A549 (cell line): ENCODE measurements at regions not wholly inside any gene's neighbourhood (a gene's known extent, or its start where the extent isn't known, plus 50 kb on each side); places are given as distances from the start of the nearest gene placed in this dataset.

Experiments used
- ATAC-seq, 2 experiments: fragments of 200-7000 bp in 1 of 2; fragments of >200 bp in 1 of 2; cut with Nextera tagmentation in 1 of 2; cut with Tn5 transposase in 1 of 2; 3 replicates each; pipeline versions ENCODE4 v1.8.0 to v1.9.1; 2018 to 2020; ENCODE audit warnings: mild to moderate bottlenecking in 1 of 2, moderate library complexity in 1 of 2
- CTCF ChIA-PET: fragments of 300-600 bp; sonication (Branson Sonifier 250); formaldehyde crosslinking; extraction: SDS; loops from one replicate; lab custom pipeline; 2021; ENCODE audit warnings: antibody characterized with exemption, inconsistent platforms; lab: Yijun Ruan, JAX
- POLR2A ChIA-PET: fragments of 350-600 bp; formaldehyde crosslinking; extraction: SDS; loops from one replicate; lab custom pipeline; 2021; ENCODE audit warnings: antibody characterized with exemption, inconsistent platforms; lab: Yijun Ruan, JAX
- DNase-seq, 2 experiments: peaks; one replicate each; pipeline versions ENCODE4 v3.0.0 to v3.0.0-alpha.2; 2011 to 2016; ENCODE audit warnings: low read depth in 1 of 2, low spot score in 1 of 2
- FAIRE-seq: peaks from 2 replicates; lab custom pipeline; 2011; peaks lifted over from hg19 to GRCh38; lab: Jason Lieb, UNC
- H3K27ac ChIP-seq, 2 experiments: fragments of >200 bp; sonication (Bioruptor Twin); formaldehyde crosslinking; 3 replicates each; pipeline ENCODE4 v1.5.1; 2016 to 2017
- H3K4me1 ChIP-seq: fragments of >200 bp; sonication (Bioruptor Twin); formaldehyde crosslinking; 3 replicates; pipeline ENCODE4 v1.6.1; 2016
- H3K4me2 ChIP-seq: fragments of >200 bp; sonication (Bioruptor Twin); formaldehyde crosslinking; 3 replicates; pipeline ENCODE4 v1.6.1; 2016
- H3K4me3 ChIP-seq: fragments of >200 bp; sonication (Bioruptor Twin); formaldehyde crosslinking; 3 replicates; pipeline ENCODE4 v1.5.1; 2016
- H3K9me3 ChIP-seq: fragments of >200 bp; sonication (Bioruptor Twin); formaldehyde crosslinking; 3 replicates; pipeline ENCODE4 v1.6.1; 2016
- BCL3 ChIP-seq: fragments of >200 bp; sonication (Bioruptor Twin); formaldehyde crosslinking; IDR thresholded peaks from 3 replicates; pipeline ENCODE4 v1.6.1; 2016
- CBX8 ChIP-seq: fragments of 200-600 bp; sonication (generic); IDR thresholded peaks from 2 replicates; pipeline ENCODE4 v1.6.1; 2016
- CHD4 ChIP-seq: fragments of 200-600 bp; sonication (generic); IDR thresholded peaks from 2 replicates; pipeline ENCODE4 v1.6.1; 2016; ENCODE audit warnings: antibody characterized with exemption, mild to moderate bottlenecking, borderline replicate concordance
- EHMT2 ChIP-seq: fragments of 200-600 bp; sonication (generic); IDR thresholded peaks from 2 replicates; pipeline ENCODE4 v1.6.1; 2016; ENCODE audit warnings: antibody characterized with exemption, low read depth, mild to moderate bottlenecking, moderate library complexity
- EP300 ChIP-seq, 2 experiments: fragments of >200 bp; sonication (Bioruptor Twin); formaldehyde crosslinking; IDR thresholded peaks; 2 replicates in 1 of 2; 3 replicates in 1 of 2; pipeline ENCODE4 v1.6.1; 2016 to 2017
- ESRRA ChIP-seq: fragments of 150-350 bp; IDR thresholded peaks from 2 replicates; pipeline ENCODE4 v1.6.1; 2014; ENCODE audit warnings: mild to moderate bottlenecking, low read length, borderline replicate concordance
- GATA3 ChIP-seq: IDR thresholded peaks from 2 replicates; pipeline ENCODE4 v1.6.1; 2012; ENCODE audit warnings: borderline replicate concordance
- HDAC2 ChIP-seq: fragments of 200-600 bp; sonication (generic); IDR thresholded peaks from 2 replicates; pipeline ENCODE4 v1.6.1; 2016
- HEYL ChIP-seq: fragments of 250-450 bp; sonication (Bioruptor Pico); IDR thresholded peaks from 2 replicates; pipeline ENCODE4 v1.8.0; 2021; ENCODE audit warnings: mild to moderate bottlenecking, moderate library complexity
- HOXB13 ChIP-seq: fragments of 250-450 bp; sonication (Bioruptor Pico); IDR thresholded peaks from 2 replicates; pipeline ENCODE4 v1.5.0; 2020; ENCODE audit warnings: low read depth, mild to moderate bottlenecking, moderate library complexity
- HOXB5 ChIP-seq: fragments of 250-450 bp; sonication (Bioruptor Pico); IDR thresholded peaks from 2 replicates; pipeline ENCODE4 v1.5.0; 2020; ENCODE audit warnings: mild to moderate bottlenecking, moderate library complexity
- JUN ChIP-seq, 2 experiments: fragments of >200 bp; sonication (Bioruptor Twin); formaldehyde crosslinking; IDR thresholded peaks; 2 replicates in 1 of 2; 3 replicates in 1 of 2; pipeline ENCODE4 v1.6.1; 2016 to 2017
- JUNB ChIP-seq: fragments of >200 bp; sonication (Bioruptor Twin); formaldehyde crosslinking; IDR thresholded peaks from 2 replicates; pipeline ENCODE4 v1.6.1; 2016
- MAFK ChIP-seq: fragments of 450-650 bp; IDR thresholded peaks from 2 replicates; pipeline ENCODE4 v1.6.1; 2014; ENCODE audit not compliant: partially characterized antibody
- MYC ChIP-seq: IDR thresholded peaks from 2 replicates; pipeline ENCODE4 v1.6.1; 2012; ENCODE audit warnings: mild to moderate bottlenecking, inconsistent platforms, low read length, improper control_type of control experiment, borderline replicate concordance
- NFE2L2 ChIP-seq: fragments of 150-350 bp; conservative IDR thresholded peaks from 2 replicates; pipeline ENCODE4 v1.6.1; 2014; ENCODE audit warnings: low read length
- PHF8 ChIP-seq: fragments of 200-600 bp; sonication (generic); IDR thresholded peaks from 2 replicates; pipeline ENCODE4 v1.6.1; 2016; ENCODE audit warnings: low read depth, mild to moderate bottlenecking, antibody characterized with exemption, moderate library complexity, borderline replicate concordance
- POLR2AphosphoS2 ChIP-seq: conservative IDR thresholded peaks from 2 replicates; pipeline ENCODE4 v1.6.1; 2012; ENCODE audit warnings: low read length, improper control_type of control experiment, inconsistent platforms
- SMC3 ChIP-seq: fragments of >200 bp; sonication (Bioruptor Twin); formaldehyde crosslinking; IDR thresholded peaks from 3 replicates; pipeline ENCODE4 v1.6.1; 2018; ENCODE audit warnings: inconsistent platforms
- SREBF2 ChIP-seq: fragments of 450-650 bp; IDR thresholded peaks from 2 replicates; pipeline ENCODE4 v1.6.1; 2014; ENCODE audit warnings: mild to moderate bottlenecking, moderate library complexity
- ZC3H11A ChIP-seq: fragments of 450-650 bp; IDR thresholded peaks from 2 replicates; pipeline ENCODE4 v1.6.1; 2014; ENCODE audit warnings: antibody characterized with exemption, mild to moderate bottlenecking
- WGBS: methylation state at CpG from one replicate; pipeline ENCODE4 v1.1.6; 2017; ENCODE audit errors: missing lambda C conversion rate; 5-methylcytosine and 5-hydroxymethylcytosine counted together
- TF ChIP-seq, protein P1 (sequence below): fragments of 450-650 bp; IDR thresholded peaks from 2 replicates; pipeline ENCODE4 v1.6.1; 2014; ENCODE audit warnings: antibody characterized with exemption
- TF ChIP-seq, protein P2 (sequence below): fragments of >200 bp; sonication (Bioruptor Twin); formaldehyde crosslinking; IDR thresholded peaks from 2 replicates; pipeline ENCODE4 v1.6.1; 2016
- TF ChIP-seq, protein P3 (sequence below): fragments of 250-450 bp; sonication (Bioruptor Pico); IDR thresholded peaks from 2 replicates; pipeline ENCODE4 v1.5.0; 2021; ENCODE audit warnings: mild to moderate bottlenecking, moderate library complexity, borderline replicate concordance

DNA sequence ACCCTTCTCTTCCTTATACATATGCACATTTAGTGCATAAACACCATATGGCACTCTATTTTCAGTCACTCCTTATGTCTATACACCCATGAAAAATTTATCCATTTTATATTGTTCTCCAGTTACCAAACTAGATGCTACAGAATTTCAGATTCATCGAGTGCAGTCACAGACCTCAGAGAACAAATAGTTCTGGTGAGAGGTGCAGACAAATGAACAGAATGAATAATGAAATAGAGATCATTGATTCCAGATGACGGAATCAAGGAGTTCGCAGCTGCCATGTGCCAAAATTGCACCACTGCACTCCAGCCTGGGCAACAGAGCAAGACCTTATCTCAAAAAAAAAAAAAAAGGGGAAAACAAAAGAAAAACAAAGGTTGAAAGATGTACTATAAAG lies 214.8 kb upstream of the CEP162 start:
- Histone ChIP-seq H3K27ac (no peak overlapping the region), H3K4me3 (no peak overlapping the region), H3K4me2 (no peak overlapping the region), H3K4me1 (no peaks in the 10 kb centered on the region), H3K9me3 (no peaks in the 10 kb centered on the region)
- 91% methylated on average over 3 of the region's 3 CpGs for WGBS
- FAIRE-seq (no peak), ATAC-seq (no peak), DNase-seq (no peak)
- CTCF ChIA-PET, result no interaction called here
- POLR2A ChIA-PET, result no interaction called here
- TF ChIP-seq MAFK (no peak), CBX8 (no peak), ESRRA (no peak), GATA3 (no peak), SREBF2 (no peak), CHD4 (no peak), JUNB (no peak), SMC3 (no peak), HDAC2 (no peak), EP300 (IDR thresholded peaks at IDR 0.05) (no peak), JUN (IDR thresholded peaks at IDR 0.05) (no peak), HOXB5 (CRISPR knock-in tag) (no peak), EHMT2 (no peak), PHF8 (no peak), HEYL (CRISPR knock-in tag) (no peak), BCL3 (no peak), POLR2AphosphoS2 (no peak), MYC (no peak)
- TF ChIP-seq, protein P1, sequence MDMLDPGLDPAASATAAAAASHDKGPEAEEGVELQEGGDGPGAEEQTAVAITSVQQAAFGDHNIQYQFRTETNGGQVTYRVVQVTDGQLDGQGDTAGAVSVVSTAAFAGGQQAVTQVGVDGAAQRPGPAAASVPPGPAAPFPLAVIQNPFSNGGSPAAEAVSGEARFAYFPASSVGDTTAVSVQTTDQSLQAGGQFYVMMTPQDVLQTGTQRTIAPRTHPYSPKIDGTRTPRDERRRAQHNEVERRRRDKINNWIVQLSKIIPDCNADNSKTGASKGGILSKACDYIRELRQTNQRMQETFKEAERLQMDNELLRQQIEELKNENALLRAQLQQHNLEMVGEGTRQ, result no peak
- TF ChIP-seq, protein P2, sequence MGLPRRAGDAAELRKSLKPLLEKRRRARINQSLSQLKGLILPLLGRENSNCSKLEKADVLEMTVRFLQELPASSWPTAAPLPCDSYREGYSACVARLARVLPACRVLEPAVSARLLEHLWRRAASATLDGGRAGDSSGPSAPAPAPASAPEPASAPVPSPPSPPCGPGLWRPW, result no peak

DNA sequence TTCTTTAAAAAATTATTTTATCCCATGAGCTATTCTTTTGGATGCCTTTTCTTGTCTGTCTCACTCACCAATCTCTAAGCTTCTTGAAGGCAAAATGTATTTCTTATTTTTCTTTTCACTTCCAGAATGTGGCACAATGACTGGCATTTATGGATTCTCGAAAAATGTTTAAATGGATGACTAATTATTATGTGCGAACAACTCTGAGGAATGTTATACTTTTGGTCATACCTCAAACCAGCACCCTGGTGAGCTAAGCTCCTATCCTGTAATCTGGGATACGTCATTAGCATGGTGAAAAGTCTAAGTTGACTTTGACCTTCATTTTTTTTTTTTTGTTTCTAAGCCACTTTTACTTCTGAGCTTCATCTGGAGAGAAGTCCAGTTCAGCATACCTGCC lies 214.0 kb upstream of the CEP162 start:
- DNase-seq, result no peak
- ChIA-PET POLR2A (no interaction called here), CTCF (no interaction called here)
- Histone ChIP-seq H3K27ac (no peak overlapping the region), H3K4me2 (no peak overlapping the region), H3K9me3 (no peaks in the 10 kb centered on the region), H3K4me1 (no peaks in the 10 kb centered on the region), H3K4me3 (no peak overlapping the region)
- no peak for ATAC-seq
- WGBS, result 60% methylated on average over 3 of the region's 3 CpGs
- FAIRE-seq, result no peak
- TF ChIP-seq HOXB13 (no peak), NFE2L2 (peak; percentile 59; the same call in 1 of the 2 replicates), ZC3H11A (no peak)
- TF ChIP-seq, protein P3, sequence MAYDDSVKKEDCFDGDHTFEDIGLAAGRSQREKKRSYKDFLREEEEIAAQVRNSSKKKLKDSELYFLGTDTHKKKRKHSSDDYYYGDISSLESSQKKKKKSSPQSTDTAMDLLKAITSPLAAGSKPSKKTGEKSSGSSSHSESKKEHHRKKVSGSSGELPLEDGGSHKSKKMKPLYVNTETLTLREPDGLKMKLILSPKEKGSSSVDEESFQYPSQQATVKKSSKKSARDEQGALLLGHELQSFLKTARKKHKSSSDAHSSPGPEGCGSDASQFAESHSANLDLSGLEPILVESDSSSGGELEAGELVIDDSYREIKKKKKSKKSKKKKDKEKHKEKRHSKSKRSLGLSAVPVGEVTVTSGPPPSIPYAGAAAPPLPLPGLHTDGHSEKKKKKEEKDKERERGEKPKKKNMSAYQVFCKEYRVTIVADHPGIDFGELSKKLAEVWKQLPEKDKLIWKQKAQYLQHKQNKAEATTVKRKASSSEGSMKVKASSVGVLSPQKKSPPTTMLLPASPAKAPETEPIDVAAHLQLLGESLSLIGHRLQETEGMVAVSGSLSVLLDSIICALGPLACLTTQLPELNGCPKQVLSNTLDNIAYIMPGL (CRISPR knock-in tag), result no peak
